Testis (tissue), 2 donors: ENCODE measurements at regions not wholly inside any gene's neighbourhood (a gene's known extent, or its start where the extent isn't known, plus 50 kb on each side); places are given as distances from the start of the nearest gene placed in this dataset.
A peak's percentile ranks its signal among the peaks of the same experiment; 100 is the strongest.

Source experiments
- DNase-seq: peaks from one replicate; pipeline ENCODE4 v3.0.0-alpha.2; 2019
- H3K27ac ChIP-seq, 2 donors: fragments of 200-600 bp; sonication (generic); one replicate each; pipeline ENCODE4 v1.5.1; 2019
- H3K27me3 ChIP-seq: fragments of 200-600 bp; sonication (generic); one replicate; pipeline ENCODE4 v1.5.1; 2019
- H3K36me3 ChIP-seq: fragments of 200-600 bp; sonication (generic); one replicate; pipeline ENCODE4 v1.5.1; 2017; ENCODE audit warnings: low read depth; ENCODE audit errors: missing control alignments
- H3K4me1 ChIP-seq: fragments of 200-600 bp; sonication (generic); one replicate; pipeline ENCODE4 v1.5.1; 2019
- H3K4me3 ChIP-seq, 2 donors: fragments of 200-600 bp; sonication (generic); one replicate each; pipeline ENCODE4 v1.5.1; 2017 to 2019
- H3K9me3 ChIP-seq: fragments of 200-600 bp; sonication (generic); one replicate; pipeline ENCODE4 v1.5.1; 2017
- CTCF ChIP-seq, 3 experiments: fragments of 450-650 bp in 2 of 3; fragments of 200-600 bp in 1 of 3; sonication (generic) in 1 of 3; IDR thresholded peaks; one replicate each; pipeline ENCODE4 v1.5.1; 2016 to 2019; ENCODE audit warnings: antibody characterized with exemption in 3 of 3, mild to moderate bottlenecking in 2 of 3, moderate library complexity in 1 of 3
- POLR2A ChIP-seq: fragments of 450-650 bp; IDR thresholded peaks from one replicate; pipeline ENCODE4 v1.6.1; 2017; ENCODE audit warnings: antibody characterized with exemption, mild to moderate bottlenecking, moderate library complexity
- WGBS, 2 donors: methylation state at CpG; one replicate each; pipeline ENCODE4 v1.1.5; 2018; 5-methylcytosine and 5-hydroxymethylcytosine counted together
- intact Hi-C: fragments of 100-400 bp; cut with DNase I; formaldehyde crosslinking; loops from one replicate; pipeline ENCODE4 v1.15.1; 2023; ENCODE audit warnings: low total_unique reads

GRCh38 chr7:98464558-98464940, 63.7 kb upstream of the BAIAP2L1 start:
- Histone ChIP-seq H3K36me3 (no peaks in the 10 kb centered on the region), H3K27me3 (no peaks in the 10 kb centered on the region), H3K4me1 (no peaks in the 10 kb centered on the region), H3K27ac (no peak overlapping the region), H3K4me3 (no peak overlapping the region), H3K9me3 (no peaks in the 10 kb centered on the region)
- intact Hi-C loops, result no loop called here
- WGBS, 2 donors, result 57 to 67% methylated on average over 2 to 4 of the region's 4 CpGs
- TF ChIP-seq CTCF (IDR thresholded peaks at IDR 0.05) (no peak), POLR2A (no peak)
- peak; percentile 15 for DNase-seq

- H3K9me3 ChIP-seq, result no peaks in the 10 kb centered on the region
- intact Hi-C loops, result no loop called here
- no peak overlapping the region for H3K4me3 ChIP-seq
- H3K27me3 ChIP-seq, result no peaks in the 10 kb centered on the region
- H3K36me3 ChIP-seq, result no peaks in the 10 kb centered on the region
- DNase-seq, result no peak
- no peak for TF ChIP-seq CTCF (IDR thresholded peaks at IDR 0.05)
- TF ChIP-seq POLR2A, result no peak
- 76 to 77% methylated on average over 9 of the region's 9 CpGs for WGBS, 2 donors
- no peak overlapping the region for H3K27ac ChIP-seq
- no peaks in the 10 kb centered on the region for H3K4me1 ChIP-seq
Measured at GRCh38 chr7:98463837-98464557, 63.1 kb upstream of the BAIAP2L1 start.

GRCh38 chr7:98462911-98463633, 62.2 kb upstream of the BAIAP2L1 start:
- no peak for DNase-seq
- 61 to 72% methylated on average over 8 to 9 of the region's 9 CpGs for WGBS, 2 donors
- TF ChIP-seq POLR2A, result no peak
- TF ChIP-seq CTCF (IDR thresholded peaks at IDR 0.05), result no peak
- intact Hi-C loops, result no loop called here
- Histone ChIP-seq H3K9me3 (no peaks in the 10 kb centered on the region), H3K4me3 (no peak overlapping the region), H3K4me1 (no peaks in the 10 kb centered on the region), H3K36me3 (no peaks in the 10 kb centered on the region), H3K27ac (no peak overlapping the region), H3K27me3 (no peaks in the 10 kb centered on the region)

GRCh38 chr7:98460902-98461301, 60.0 kb upstream of the BAIAP2L1 start:
- H3K4me1 ChIP-seq, result no peaks in the 10 kb centered on the region
- H3K36me3 ChIP-seq, result no peaks in the 10 kb centered on the region
- 90 to 95% methylated on average over 3 of the region's 3 CpGs for WGBS, 2 donors
- H3K4me3 ChIP-seq, result no peak overlapping the region
- TF ChIP-seq CTCF (IDR thresholded peaks at IDR 0.05), result no peak
- no peaks in the 10 kb centered on the region for H3K9me3 ChIP-seq
- H3K27me3 ChIP-seq, result no peaks in the 10 kb centered on the region
- intact Hi-C loops, result no loop called here
- no peak for DNase-seq
- no peak overlapping the region for H3K27ac ChIP-seq
